Hypothalamus (tissue), 51 donors: ENCODE measurements at regions not wholly inside any gene's neighbourhood (a gene's known extent, or its start where the extent isn't known, plus 50 kb on each side); places are given as distances from the start of the nearest gene placed in this dataset.

Experiments used
- DNase-seq, 51 donors: peaks; one replicate each; lab custom pipeline; 2025; lab: John Stamatoyannopoulos, UW

GRCh38 chr6:151699719-151700118 lies 107.8 kb upstream of the ESR1 start:
- no peak for DNase-seq

- no peak for DNase-seq
Observed at GRCh38 chr6:151701911-151702562, 105.4 kb upstream of the ESR1 start.

DNA sequence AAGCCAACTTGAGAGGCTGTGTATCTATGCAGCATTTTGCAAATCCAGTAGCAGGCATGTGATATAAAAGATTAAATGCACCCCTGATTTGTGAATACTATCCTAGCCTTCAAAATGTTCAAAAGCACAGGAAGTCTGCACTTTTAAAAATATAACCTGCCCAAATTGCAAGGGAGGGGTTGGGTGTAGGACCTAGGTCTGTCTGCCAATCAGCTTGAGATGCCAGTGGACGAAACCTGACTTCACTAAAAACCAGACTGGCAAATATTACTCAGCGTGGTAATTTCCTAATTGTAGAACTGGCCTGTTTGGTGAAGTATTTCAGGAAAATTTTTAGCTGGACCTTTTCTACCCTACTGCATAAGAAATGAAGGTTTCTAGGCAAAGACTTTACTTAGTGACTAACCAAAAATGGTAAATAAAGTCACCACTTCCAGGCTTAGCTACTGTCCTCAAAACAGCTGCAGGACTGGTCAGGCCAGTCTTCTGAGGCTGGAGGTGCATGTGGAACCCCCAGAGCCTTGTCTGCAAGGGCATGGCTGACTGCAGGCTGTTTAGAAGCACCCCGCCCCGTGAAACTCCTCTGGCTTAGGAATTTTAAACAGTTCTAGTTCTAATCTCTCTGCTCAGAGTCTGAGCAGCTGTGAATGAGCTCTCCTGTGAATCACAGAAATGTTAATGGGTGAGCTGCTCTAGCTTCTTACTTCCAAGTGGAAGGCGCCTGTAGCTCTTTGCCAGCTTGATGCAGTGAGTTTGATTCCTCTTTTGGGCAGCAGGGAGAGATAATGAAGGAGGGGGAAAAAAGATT lies 104.4 kb upstream of the ESR1 start:
- no peak for DNase-seq

DNA sequence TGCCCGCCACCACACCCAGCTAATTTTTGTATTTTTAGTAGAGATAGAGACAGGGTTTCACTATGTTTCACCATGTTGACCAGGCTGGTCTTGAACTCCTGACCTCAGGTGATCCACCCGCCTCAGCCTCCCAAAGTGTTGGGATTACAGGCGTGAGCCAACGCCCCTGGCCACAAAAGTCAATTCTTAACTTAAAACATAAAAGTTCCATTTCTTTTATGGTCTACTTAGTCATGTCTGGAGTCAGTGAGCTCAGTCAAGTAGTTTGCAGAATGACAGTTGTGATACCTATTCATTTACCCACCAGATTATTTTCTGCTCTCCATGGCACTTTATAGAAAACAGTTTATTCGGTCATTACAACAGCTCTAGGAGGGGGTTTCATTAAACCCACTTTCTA lies 103.1 kb upstream of the ESR1 start:
- no peak for DNase-seq

- DNase-seq, result no peak
Observed at GRCh38 chr6:151705993-151706733, 101.3 kb upstream of the ESR1 start.

GRCh38 chr6:151709329-151709728 lies 98.2 kb upstream of the ESR1 start:
- no peak for DNase-seq

DNA sequence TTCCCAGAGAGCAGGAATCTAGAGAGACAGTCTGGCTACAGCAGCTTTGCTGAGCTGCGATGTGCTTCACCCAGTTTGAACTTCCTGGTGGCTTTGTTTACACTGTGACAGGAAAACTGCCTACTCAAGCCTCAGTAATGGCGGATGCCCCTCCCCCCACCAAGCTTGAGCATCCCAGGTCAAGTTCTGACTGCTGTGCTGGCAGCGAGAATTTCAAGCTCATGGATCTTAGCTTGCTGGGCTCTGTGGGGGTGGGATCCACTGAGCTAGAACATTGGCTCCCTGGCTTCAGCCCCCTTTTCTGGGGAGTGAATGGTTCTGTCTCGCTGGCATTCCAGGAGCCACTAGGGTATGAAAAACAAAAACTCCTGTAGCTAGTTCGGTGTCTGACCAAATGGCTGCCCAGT lies 91.0 kb upstream of the ESR1 start:
- no peak for DNase-seq

GRCh38 chr6:151719070-151719469 lies 88.4 kb upstream of the ESR1 start:
- DNase-seq, result no peak

DNA sequence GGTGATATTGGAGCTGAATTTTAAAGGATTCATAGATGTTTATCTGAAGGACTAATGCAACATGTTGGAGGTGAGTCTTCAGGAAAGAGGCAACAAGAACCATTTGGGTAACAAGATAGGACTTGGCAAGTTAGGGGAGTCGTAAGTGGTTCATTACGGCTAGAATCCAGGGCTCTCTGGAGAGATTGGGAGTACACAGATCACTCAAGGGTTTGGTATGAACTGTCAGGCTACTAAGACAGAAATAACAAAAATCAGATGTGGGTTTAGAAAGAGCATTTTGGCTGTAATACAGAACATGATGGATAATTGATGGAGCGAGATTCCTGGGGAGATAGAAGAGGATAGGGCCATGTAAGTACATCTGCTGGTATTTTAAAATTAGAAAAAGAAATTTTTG lies 86.3 kb upstream of the ESR1 start:
- no peak for DNase-seq

- DNase-seq, result no peak
Observed at GRCh38 chr6:151721671-151722070, 85.8 kb upstream of the ESR1 start.

GRCh38 chr6:151722342-151722741 lies 85.1 kb upstream of the ESR1 start:
- no peak for DNase-seq

- DNase-seq, result no peak
Observed at GRCh38 chr6:151723152-151723551, 84.3 kb upstream of the ESR1 start.

GRCh38 chr6:151729829-151730495 lies 77.5 kb upstream of the ESR1 start:
- DNase-seq, result no peak

- no peak for DNase-seq
Observed at GRCh38 chr6:151730496-151730870, 77.0 kb upstream of the ESR1 start.

DNA sequence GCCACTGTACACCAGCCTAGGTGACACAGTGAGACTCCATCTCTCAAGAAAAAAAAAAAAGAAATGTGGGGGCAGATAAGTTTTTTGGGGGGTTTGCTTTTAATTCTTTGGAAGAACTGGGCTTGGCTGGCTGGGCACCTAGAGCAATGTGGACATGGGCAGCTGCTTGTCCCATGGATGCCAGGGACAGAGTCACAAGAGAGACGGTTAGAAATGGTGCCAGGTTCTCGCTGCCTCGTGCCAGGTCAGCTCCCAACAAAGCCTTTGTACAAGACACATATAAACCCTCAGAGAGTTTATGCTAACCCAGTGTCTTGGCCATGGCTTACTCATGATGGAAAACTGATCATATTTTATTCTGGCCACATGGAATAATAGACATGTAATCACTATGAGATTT lies 76.2 kb upstream of the ESR1 start:
- no peak for DNase-seq

GRCh38 chr6:151733680-151734320 lies 73.7 kb upstream of the ESR1 start:
- DNase-seq, result no peak

DNA sequence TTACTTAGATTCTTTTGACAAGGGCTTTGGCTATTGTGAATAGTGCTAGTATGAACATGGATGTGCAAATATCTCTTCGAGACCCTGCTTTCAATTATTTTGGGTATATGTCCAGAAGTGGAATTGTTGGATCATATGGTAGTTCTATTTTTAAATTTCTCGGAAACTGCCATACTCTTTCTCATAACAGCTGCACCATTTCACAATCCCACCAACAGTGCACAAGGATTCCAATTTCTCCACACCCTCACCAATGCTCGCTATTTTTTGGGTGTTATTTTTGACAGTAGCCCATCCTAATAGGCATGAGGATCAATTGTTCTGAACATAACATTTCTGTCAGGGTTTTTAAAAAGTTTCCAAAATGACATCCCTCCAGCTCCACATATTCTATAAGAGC lies 69.2 kb upstream of the ESR1 start:
- no peak for DNase-seq

- no peak for DNase-seq
Observed at GRCh38 chr6:151738960-151739359, 68.5 kb upstream of the ESR1 start.

- no peak for DNase-seq
Observed at GRCh38 chr6:151740820-151741219, 66.7 kb upstream of the ESR1 start.

DNA sequence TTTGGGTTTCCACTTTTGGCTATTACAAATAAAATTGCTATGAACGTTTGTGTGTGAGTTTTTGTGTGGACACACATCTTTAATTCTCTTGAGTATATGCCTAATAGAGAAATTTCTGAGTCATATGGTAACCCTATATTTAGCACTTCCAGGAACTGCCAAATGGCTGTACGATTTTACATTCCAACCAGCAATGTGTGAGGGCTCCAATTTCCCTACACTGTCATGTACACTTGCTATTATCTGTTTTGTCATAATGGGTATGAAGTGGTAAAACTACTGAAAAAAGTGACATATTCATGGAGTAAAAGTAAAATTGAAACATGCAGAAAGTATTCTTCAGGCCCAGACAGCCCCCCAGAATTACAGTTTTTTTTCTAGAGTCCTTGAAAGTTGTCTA lies 59.6 kb upstream of the ESR1 start:
- no peak for DNase-seq

- no peak for DNase-seq
Observed at GRCh38 chr6:151749341-151749740, 58.1 kb upstream of the ESR1 start.
